H1 (cell line): ENCODE measurements at regions not wholly inside any gene's neighbourhood (a gene's known extent, or its start where the extent isn't known, plus 50 kb on each side); places are given as distances from the start of the nearest gene placed in this dataset.

Source experiments
- NRF1 ChIP-seq: IDR thresholded peaks from 2 replicates; pipeline ENCODE4 v1.6.1; 2011; ENCODE audit warnings: mild to moderate bottlenecking, low read depth, low read length, improper control_type of control experiment
- SP2 ChIP-seq: IDR thresholded peaks from 2 replicates; pipeline ENCODE4 v1.6.1; 2012; ENCODE audit warnings: mild to moderate bottlenecking, low read length, inconsistent platforms
- TF ChIP-seq, protein P1 (sequence below): IDR thresholded peaks from 2 replicates; pipeline ENCODE4 v1.6.1; 2011; ENCODE audit warnings: low read depth, mild to moderate bottlenecking, low read length; ENCODE audit not compliant: insufficient read depth

DNA sequence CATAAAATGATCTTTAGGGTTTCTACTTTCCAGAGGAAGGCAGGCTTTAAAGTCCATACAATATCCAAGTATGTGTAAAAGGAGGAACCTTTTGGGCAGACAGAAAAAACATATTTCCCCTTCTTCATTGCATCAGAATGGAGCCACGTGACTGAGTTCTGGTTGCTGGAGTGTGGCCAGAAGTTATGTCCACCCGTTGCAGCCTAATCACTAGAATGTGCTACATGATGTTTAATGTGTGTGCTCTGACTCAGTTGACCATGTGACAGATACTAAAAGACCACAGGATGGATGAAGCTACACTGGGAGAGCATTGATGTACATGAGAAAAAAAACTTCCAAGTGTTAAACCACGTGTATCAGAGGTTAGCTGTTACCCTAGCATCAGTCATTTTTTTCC, 460.9 kb downstream of the RIT2 start (continued):
- TF ChIP-seq, protein P1, sequence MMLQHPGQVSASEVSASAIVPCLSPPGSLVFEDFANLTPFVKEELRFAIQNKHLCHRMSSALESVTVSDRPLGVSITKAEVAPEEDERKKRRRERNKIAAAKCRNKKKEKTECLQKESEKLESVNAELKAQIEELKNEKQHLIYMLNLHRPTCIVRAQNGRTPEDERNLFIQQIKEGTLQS, result no peak
- TF ChIP-seq NRF1 (no peak), SP2 (no peak)
